SK-N-SH treated with all-trans-retinoic acid at 6 μM for 48 hours (cell line): ENCODE measurements at regions not wholly inside any gene's neighbourhood (a gene's known extent, or its start where the extent isn't known, plus 50 kb on each side); places are given as distances from the start of the nearest gene placed in this dataset.

Experiments
- PATZ1 ChIP-seq: fragments of 250-450 bp; sonication (Bioruptor Pico); IDR thresholded peaks from 2 replicates; pipeline ENCODE4 v1.8.0; 2020; ENCODE audit warnings: mild to moderate bottlenecking, moderate library complexity, borderline replicate concordance
- PPARA ChIP-seq: fragments of 250-450 bp; sonication (Bioruptor Pico); IDR thresholded peaks from 2 replicates; pipeline ENCODE4 v1.5.0; 2020; ENCODE audit warnings: mild to moderate bottlenecking, borderline replicate concordance
- RARB ChIP-seq: fragments of 250-450 bp; sonication (Bioruptor Pico); IDR thresholded peaks from 2 replicates; pipeline ENCODE4 v1.8.0; 2021; ENCODE audit warnings: mild to moderate bottlenecking, moderate library complexity
- TSHZ2 ChIP-seq: fragments of 250-450 bp; sonication (Bioruptor Pico); IDR thresholded peaks from 2 replicates; pipeline ENCODE4 v1.5.0; 2020; ENCODE audit warnings: mild to moderate bottlenecking, moderate library complexity

- no peak for TF ChIP-seq PPARA (CRISPR knock-in tag)
- TF ChIP-seq PATZ1 (CRISPR knock-in tag): no peak
- TF ChIP-seq TSHZ2 (CRISPR knock-in tag): no peak
- TF ChIP-seq RARB (CRISPR knock-in tag): no peak
Measured at GRCh38 chr4:188433741-188434315, 294.6 kb downstream of the TRIML1 start.
